NT2/D1 (cell line): ENCODE measurements at regions not wholly inside any gene's neighbourhood (a gene's known extent, or its start where the extent isn't known, plus 50 kb on each side); places are given as distances from the start of the nearest gene placed in this dataset.

Experiments used
- DNase-seq: peaks from one replicate; pipeline ENCODE4 v3.0.0-alpha.2; 2011; ENCODE audit warnings: low read depth, low spot score
- H3K27me3 ChIP-seq: 2 replicates; pipeline ENCODE4 v1.6.0; 2011; ENCODE audit warnings: mild to moderate bottlenecking; ENCODE audit not compliant: insufficient read length, insufficient read depth
- H3K36me3 ChIP-seq: 2 replicates; pipeline ENCODE4 v1.6.1; 2011; ENCODE audit warnings: mild to moderate bottlenecking, low read length, mixed read lengths; ENCODE audit not compliant: insufficient read depth, insufficient read length
- H3K4me1 ChIP-seq: 2 replicates; pipeline ENCODE4 v1.5.1; 2011; ENCODE audit not compliant: insufficient read depth, insufficient read length
- H3K4me3 ChIP-seq: 2 replicates; pipeline ENCODE4 v1.5.1; 2011; ENCODE audit warnings: low read depth; ENCODE audit not compliant: insufficient read length
- H3K9ac ChIP-seq: 2 replicates; pipeline ENCODE4 v1.6.0; 2011; ENCODE audit warnings: low read depth; ENCODE audit not compliant: insufficient read length
- H3K9me3 ChIP-seq: 2 replicates; pipeline ENCODE4 v1.5.1; 2011; ENCODE audit warnings: mild to moderate bottlenecking, low read length; ENCODE audit not compliant: insufficient read depth
- SUZ12 ChIP-seq: IDR thresholded peaks from 2 replicates; pipeline ENCODE4 v1.6.1; 2011; ENCODE audit not compliant: insufficient read length, insufficient read depth; ENCODE audit errors: extremely low read depth
- YY1 ChIP-seq: IDR thresholded peaks from 2 replicates; pipeline ENCODE4 v1.6.1; 2011; ENCODE audit not compliant: insufficient read length, insufficient read depth
- ZNF274 ChIP-seq: IDR thresholded peaks from 2 replicates; pipeline ENCODE4 v1.6.1; 2011; ENCODE audit warnings: mild to moderate bottlenecking, low read depth, low read length

DNA sequence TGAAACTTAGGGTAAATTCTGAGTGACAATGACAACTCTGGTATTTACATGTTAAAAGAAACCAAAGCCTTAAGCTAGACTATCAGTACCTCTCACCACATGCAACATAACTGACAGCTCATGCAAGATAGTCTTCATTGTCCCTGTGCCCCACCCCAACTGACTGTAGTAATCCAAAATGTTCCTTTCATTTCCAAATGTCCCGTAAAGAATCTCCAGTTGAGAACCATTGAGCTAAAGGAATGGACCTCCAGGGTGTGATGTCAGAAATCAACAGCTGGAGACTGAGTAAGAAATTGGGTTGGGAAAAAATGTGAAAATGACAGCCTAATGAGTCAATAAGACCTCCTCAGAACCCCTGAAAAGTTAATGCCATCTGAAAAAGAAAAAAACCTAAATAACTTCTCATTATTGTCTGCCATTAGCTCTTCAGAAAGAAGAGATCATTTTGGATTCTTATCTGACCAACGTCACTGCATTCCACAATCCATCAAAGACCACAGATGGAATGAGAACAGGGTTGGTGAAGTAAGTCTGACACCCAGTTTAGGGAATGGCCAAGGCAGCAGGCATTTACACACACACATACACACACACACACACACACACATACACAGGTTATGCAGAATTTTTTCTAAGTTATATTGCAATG is 51.7 kb upstream of the ACVR2A start:
- no peaks in the 10 kb centered on the region for H3K9me3 ChIP-seq
- no peak overlapping the region for H3K9ac ChIP-seq
- no peaks in the 10 kb centered on the region for H3K4me1 ChIP-seq
- no peaks in the 10 kb centered on the region for H3K36me3 ChIP-seq
- TF ChIP-seq SUZ12 (no peak), ZNF274 (no peak), YY1 (no peak)
- DNase-seq = no peak
- no peaks in the 10 kb centered on the region for H3K27me3 ChIP-seq
- no peak overlapping the region for H3K4me3 ChIP-seq

DNA sequence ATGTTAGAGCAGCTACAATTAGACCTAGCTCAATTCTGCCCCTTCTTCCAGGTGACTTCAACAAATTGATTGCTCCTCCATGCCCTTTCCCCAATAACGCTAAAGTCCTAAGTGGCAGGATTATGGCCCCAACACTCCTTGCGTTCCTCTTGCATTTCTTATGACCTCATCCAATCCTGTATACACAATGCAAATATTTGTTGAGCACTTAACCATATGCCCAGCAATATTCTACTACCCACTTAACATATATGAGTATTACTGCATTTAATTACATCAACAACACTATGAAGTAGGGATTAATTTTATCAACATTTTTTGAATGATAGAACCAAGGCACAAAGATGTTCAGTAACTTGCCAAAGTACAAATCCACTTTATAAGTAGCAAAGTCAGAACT is 54.2 kb upstream of the ACVR2A start:
- no peak for DNase-seq
- H3K9me3 ChIP-seq = no peaks in the 10 kb centered on the region
- no peak overlapping the region for H3K4me3 ChIP-seq
- no peak for TF ChIP-seq SUZ12
- no peak for TF ChIP-seq ZNF274
- no peak for TF ChIP-seq YY1
- no peak overlapping the region for H3K9ac ChIP-seq
- no peaks in the 10 kb centered on the region for H3K27me3 ChIP-seq
- H3K4me1 ChIP-seq = no peaks in the 10 kb centered on the region
- H3K36me3 ChIP-seq = no peaks in the 10 kb centered on the region

DNA sequence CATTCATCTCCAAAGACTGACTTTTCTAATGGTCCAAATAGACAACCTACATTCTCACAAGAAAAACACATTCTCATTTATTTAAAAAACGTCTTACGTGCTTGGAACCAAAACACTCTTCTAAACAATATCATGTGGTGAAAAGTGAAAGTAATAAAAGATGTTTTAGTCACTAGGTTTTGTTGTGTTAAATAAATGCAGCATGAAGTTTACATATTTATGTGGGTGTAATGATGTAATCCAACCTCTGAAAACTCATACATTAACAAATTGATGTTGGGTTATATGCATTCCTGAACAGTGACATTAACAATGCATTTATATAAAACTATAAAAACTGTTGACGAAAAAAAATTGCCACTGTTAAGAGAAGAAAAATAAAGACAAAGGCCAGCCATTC is 55.1 kb upstream of the ACVR2A start:
- Histone ChIP-seq H3K27me3 (no peaks in the 10 kb centered on the region), H3K4me3 (no peak overlapping the region), H3K36me3 (no peaks in the 10 kb centered on the region), H3K9me3 (no peaks in the 10 kb centered on the region), H3K4me1 (no peaks in the 10 kb centered on the region), H3K9ac (no peak overlapping the region)
- DNase-seq = no peak
- no peak for TF ChIP-seq ZNF274
- no peak for TF ChIP-seq SUZ12
- no peak for TF ChIP-seq YY1

DNA sequence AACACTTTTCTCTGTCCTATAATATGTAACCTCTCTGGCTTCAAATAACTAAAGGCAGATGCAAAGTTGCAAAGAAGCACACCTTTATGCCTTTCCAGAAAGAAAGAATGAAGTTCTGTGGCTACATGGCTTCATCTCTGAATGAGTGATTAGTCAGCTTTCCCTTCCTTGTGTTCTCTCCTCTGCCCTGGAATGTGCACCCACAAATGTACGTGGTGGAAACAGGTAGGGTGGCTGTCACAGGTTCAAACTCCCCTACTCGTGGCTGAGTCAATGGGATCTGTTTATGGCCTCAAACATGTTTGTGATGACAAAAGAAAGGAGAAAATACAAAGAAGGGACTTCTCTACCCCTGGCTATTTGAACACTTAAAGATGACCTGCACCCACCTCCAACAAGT is 55.5 kb upstream of the ACVR2A start:
- TF ChIP-seq ZNF274 (no peak), SUZ12 (no peak), YY1 (no peak)
- DNase-seq = no peak
- Histone ChIP-seq H3K4me3 (no peak overlapping the region), H3K9me3 (no peaks in the 10 kb centered on the region), H3K9ac (no peak overlapping the region), H3K36me3 (no peaks in the 10 kb centered on the region), H3K4me1 (no peaks in the 10 kb centered on the region), H3K27me3 (no peaks in the 10 kb centered on the region)

DNA sequence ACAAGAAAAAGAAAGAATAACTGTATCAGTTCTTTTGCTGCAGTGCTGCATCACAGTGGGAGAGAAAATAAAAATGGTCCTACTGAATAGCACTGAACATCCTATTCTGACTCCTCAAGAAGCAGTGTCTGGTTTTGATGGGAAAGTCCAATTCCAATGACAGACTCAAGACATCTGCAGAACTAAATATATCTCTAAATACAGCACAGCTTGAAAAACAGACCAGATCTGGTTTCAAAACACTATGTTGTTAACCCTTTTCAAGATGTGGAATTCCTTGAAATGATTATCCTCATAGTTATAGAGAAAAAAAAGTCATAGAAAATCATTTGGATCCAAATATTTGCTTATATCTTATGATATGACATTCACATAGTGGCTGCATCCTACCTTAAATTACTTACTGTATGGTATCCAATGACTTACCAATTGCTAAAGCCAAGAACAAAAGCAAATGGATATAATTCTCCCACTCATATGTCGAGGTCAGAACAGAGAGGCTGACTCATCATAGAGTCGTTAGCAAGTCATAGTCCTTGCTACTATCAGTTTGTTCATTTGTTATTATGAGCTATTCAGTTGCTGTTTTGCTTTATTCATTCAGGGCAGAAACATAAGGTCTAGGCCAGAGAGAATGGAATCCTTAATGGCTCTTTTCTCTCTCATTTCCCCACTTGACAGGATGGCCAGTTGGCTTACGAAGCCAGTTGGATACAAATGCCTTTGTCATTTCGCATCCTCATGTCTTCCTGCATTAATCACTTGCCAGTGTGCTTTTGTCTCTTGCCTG is 62.5 kb upstream of the ACVR2A start:
- Histone ChIP-seq H3K27me3 (no peaks in the 10 kb centered on the region), H3K9ac (no peak overlapping the region), H3K4me1 (no peaks in the 10 kb centered on the region), H3K9me3 (no peaks in the 10 kb centered on the region), H3K4me3 (no peak overlapping the region), H3K36me3 (no peaks in the 10 kb centered on the region)
- no peak for DNase-seq
- TF ChIP-seq ZNF274 (no peak), YY1 (no peak), SUZ12 (no peak)

DNA sequence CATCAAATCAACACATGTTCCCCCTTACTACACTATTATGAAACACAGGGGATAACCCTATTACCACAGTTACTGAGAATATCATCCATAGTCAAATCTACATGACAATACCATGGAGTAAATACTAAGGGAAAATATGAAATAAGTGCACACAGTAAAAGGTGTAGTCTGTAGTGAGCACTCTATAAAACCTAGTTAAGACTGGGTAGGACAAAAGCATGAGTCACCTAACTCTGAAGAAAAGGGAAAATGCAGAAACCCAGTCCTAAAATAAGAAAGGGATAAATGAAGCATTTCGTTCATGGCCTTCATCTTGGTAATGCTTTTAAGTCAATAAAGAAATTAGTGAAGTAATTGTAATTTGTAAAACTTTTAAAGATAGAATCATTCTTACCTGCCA is 65.4 kb upstream of the ACVR2A start:
- Histone ChIP-seq H3K27me3 (no peaks in the 10 kb centered on the region), H3K4me1 (no peaks in the 10 kb centered on the region), H3K9ac (no peak overlapping the region), H3K9me3 (no peaks in the 10 kb centered on the region), H3K4me3 (no peak overlapping the region), H3K36me3 (no peaks in the 10 kb centered on the region)
- TF ChIP-seq YY1 = no peak
- TF ChIP-seq SUZ12 = no peak
- TF ChIP-seq ZNF274 = no peak
- DNase-seq = no peak

DNA sequence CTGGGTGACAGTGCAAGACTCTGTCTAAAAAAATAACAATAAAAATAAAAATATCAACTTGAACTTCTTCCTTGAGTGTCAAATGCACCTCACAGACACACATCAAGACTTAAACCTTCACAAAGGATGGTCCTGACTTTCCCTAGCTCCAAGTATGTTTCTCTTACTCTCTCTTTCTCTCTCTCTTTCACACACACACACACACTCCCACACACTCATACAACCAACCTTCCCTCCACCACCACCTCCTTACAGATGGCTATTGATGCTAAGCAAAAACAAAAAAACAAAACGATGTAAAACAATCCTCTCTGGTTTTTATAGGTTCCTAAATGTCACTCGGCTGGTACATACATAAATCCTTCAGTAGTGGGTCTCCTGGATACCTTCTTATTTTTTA is 67.4 kb upstream of the ACVR2A start:
- Histone ChIP-seq H3K36me3 (no peaks in the 10 kb centered on the region), H3K27me3 (no peaks in the 10 kb centered on the region)

More for the DNA sequence above, 67.4 kb upstream of the ACVR2A start:
- no peak for TF ChIP-seq ZNF274
- no peak for TF ChIP-seq SUZ12
- TF ChIP-seq YY1 = no peak
- Histone ChIP-seq H3K9ac (no peak overlapping the region), H3K9me3 (no peaks in the 10 kb centered on the region), H3K4me3 (no peak overlapping the region), H3K4me1 (no peaks in the 10 kb centered on the region)
- no peak for DNase-seq
